HepG2 (cell line): ENCODE measurements at regions not wholly inside any gene's neighbourhood (a gene's known extent, or its start where the extent isn't known, plus 50 kb on each side); places are given as distances from the start of the nearest gene placed in this dataset.

ENCODE experiments used
- ATAC-seq: fragments of 200-7000 bp; cut with Tn5 transposase; 3 replicates; pipeline ENCODE4 v1.9.1; 2020; ENCODE audit warnings: mild to moderate bottlenecking, moderate library complexity
- BruUV-seq: library from RNA; stranded (reverse); fragments of 400-500 nt; replicated peaks from 2 replicates; lab custom pipeline; 2021; lab: Mats Ljungman, UMichigan
- CTCF ChIA-PET: fragments of 300-600 bp; formaldehyde crosslinking; extraction: SDS; loops from one replicate; lab custom pipeline; 2021; ENCODE audit warnings: low total read pairs, inconsistent platforms, low intra/inter-chr PET ratio; lab: Yijun Ruan, JAX
- POLR2A ChIA-PET: fragments of 350-600 bp; sonication (Branson Sonifier 250); formaldehyde crosslinking; loops from one replicate; lab custom pipeline; 2020; ENCODE audit warnings: antibody characterized with exemption, inconsistent platforms; lab: Yijun Ruan, JAX
- DNase-seq: peaks from one replicate; pipeline ENCODE4 v3.0.0-alpha.2; 2015; ENCODE audit warnings: low spot score
- FAIRE-seq: peaks from 3 replicates; lab custom pipeline; 2011; peaks lifted over from hg19 to GRCh38; lab: Jason Lieb, UNC
- H2AFZ ChIP-seq: one replicate; pipeline ENCODE4 v1.6.1; 2011; ENCODE audit warnings: low read length, inconsistent platforms
- H3K27ac ChIP-seq: fragments of 300-600 bp; 3 replicates; pipeline ENCODE4 v1.8.0; 2011; ENCODE audit warnings: mixed run types, mild to moderate bottlenecking, mixed read lengths, low read length, inconsistent platforms; ENCODE audit not compliant: insufficient read depth; ENCODE audit errors: extremely low read length
- H3K27me3 ChIP-seq, 2 experiments: fragments of 200-600 bp in 1 of 2; 2 replicates in 1 of 2; 3 replicates in 1 of 2; pipeline versions ENCODE4 v1.6.0 to v1.8.0; 2011; ENCODE audit warnings: low read length in 2 of 2, mild to moderate bottlenecking in 2 of 2, moderate library complexity in 2 of 2, inconsistent platforms in 1 of 2; ENCODE audit not compliant: insufficient read depth in 2 of 2, control insufficient read depth in 1 of 2
- H3K36me3 ChIP-seq, 2 experiments: fragments of 200-600 bp in 1 of 2; replicated peaks in 1 of 2; 2 replicates in 1 of 2; 3 replicates in 1 of 2; pipeline versions ENCODE4 v1.5.1 to v1.8.0; 2011; ENCODE audit warnings: low read length in 2 of 2, inconsistent platforms in 1 of 2; ENCODE audit not compliant: insufficient read depth in 2 of 2, control insufficient read depth in 1 of 2
- H3K4me1 ChIP-seq: 2 replicates; pipeline ENCODE4 v1.5.1; 2012; ENCODE audit warnings: low read length, inconsistent platforms; ENCODE audit not compliant: insufficient read depth
- H3K4me2 ChIP-seq: 2 replicates; pipeline ENCODE4 v1.6.0; 2011; ENCODE audit warnings: low read depth, low read length, inconsistent platforms
- H3K4me3 ChIP-seq, 3 experiments: fragments of 200-600 bp in 1 of 3; sonication (generic), shearing (Covaris generic) in 1 of 3; replicated peaks in 1 of 3; 2 replicates each; pipeline ENCODE4 v1.5.1; 2011 to 2016; ENCODE audit warnings: low read length in 3 of 3, inconsistent platforms in 2 of 3, low read depth in 2 of 3, mild to moderate bottlenecking in 2 of 3, control low read depth in 1 of 3, mixed read lengths in 1 of 3; ENCODE audit not compliant: insufficient read depth in 1 of 3
- H3K79me2 ChIP-seq: one replicate; pipeline ENCODE4 v1.6.1; 2011; ENCODE audit warnings: low read length, inconsistent platforms; ENCODE audit not compliant: insufficient read depth
- H3K9ac ChIP-seq: 2 replicates; pipeline ENCODE4 v1.6.0; 2011; ENCODE audit warnings: mild to moderate bottlenecking, low read depth, low read length, inconsistent platforms; ENCODE audit not compliant: insufficient read depth
- H3K9me3 ChIP-seq: 2 replicates; pipeline ENCODE4 v1.5.1; 2012; ENCODE audit warnings: mild to moderate bottlenecking, low read length
- H4K20me1 ChIP-seq: 2 replicates; pipeline ENCODE4 v1.6.0; 2011; ENCODE audit warnings: inconsistent platforms, mild to moderate bottlenecking, low read length, moderate library complexity; ENCODE audit not compliant: insufficient read depth
- GATAD2A ChIP-seq: IDR thresholded peaks from 2 replicates; pipeline ENCODE4 v1.6.1; 2016
- JARID2 ChIP-seq: sonication (generic); formaldehyde crosslinking; IDR thresholded peaks from 2 replicates; pipeline ENCODE4 v1.8.1; 2023; ENCODE audit warnings: missing genetic modification reagents, inconsistent platforms; ENCODE audit not compliant: insufficient replicate concordance
- KDM4B ChIP-seq: sonication (generic); formaldehyde crosslinking; IDR thresholded peaks from 2 replicates; pipeline ENCODE4 v1.4.0; 2020; ENCODE audit warnings: missing genetic modification reagents
- LRRFIP1 ChIP-seq: sonication (generic); formaldehyde crosslinking; conservative IDR thresholded peaks from 2 replicates; pipeline ENCODE4 v1.4.0; 2020; ENCODE audit warnings: missing genetic modification reagents
- TOPORS ChIP-seq: sonication (generic); formaldehyde crosslinking; IDR thresholded peaks from 2 replicates; pipeline ENCODE4 v1.8.0; 2023; ENCODE audit warnings: mild to moderate bottlenecking, missing genetic modification reagents
- TRIM22 ChIP-seq: fragments of 450-650 bp; IDR thresholded peaks from 2 replicates; pipeline ENCODE4 v1.6.1; 2017
- ZNF572 ChIP-seq: sonication (generic); formaldehyde crosslinking; IDR thresholded peaks from 2 replicates; pipeline ENCODE4 v1.5.1; 2020; ENCODE audit warnings: mild to moderate bottlenecking, missing genetic modification reagents
- ZNF782 ChIP-seq: sonication (generic); formaldehyde crosslinking; IDR thresholded peaks from 2 replicates; pipeline ENCODE4 v1.4.0; 2020; ENCODE audit warnings: missing genetic modification reagents, mild to moderate bottlenecking, borderline replicate concordance
- WGBS: methylation state at CpG from one replicate; pipeline ENCODE4 v1.1.6; 2017; ENCODE audit warnings: low lambda C conversion rate; 5-methylcytosine and 5-hydroxymethylcytosine counted together
- in situ Hi-C: cut with HindIII; loops from 2 replicates; pipeline ENCODE4 v1.10.0; 2017; ENCODE audit warnings: low pct_unique_long_range_greater_than_20kb; ENCODE audit not compliant: extremely low pct_ligation_motif_present
- intact Hi-C: fragments of 100-400 bp; cut with micrococcal nuclease; formaldehyde crosslinking; loops from one replicate; pipeline ENCODE4 v1.10.0; 2022; ENCODE audit not compliant: unreplicated experiment
- TF ChIP-seq, protein P1 (sequence below): sonication (generic); formaldehyde crosslinking; IDR thresholded peaks from 2 replicates; pipeline ENCODE4 v1.4.0; 2020; ENCODE audit warnings: low read depth, missing genetic modification reagents
- TF ChIP-seq, protein P2 (sequence below): sonication (generic); formaldehyde crosslinking; conservative IDR thresholded peaks from 2 replicates; pipeline ENCODE4 v1.5.0; 2020; ENCODE audit warnings: missing genetic modification reagents
- TF ChIP-seq, protein P3 (sequence below): sonication (generic); formaldehyde crosslinking; IDR thresholded peaks from 2 replicates; pipeline ENCODE4 v1.4.0; 2020; ENCODE audit warnings: missing genetic modification reagents

GRCh38 chr12:76631741-76632140 is 72.2 kb upstream of the OSBPL8 start:
- FAIRE-seq (no peak), DNase-seq (no peak), ATAC-seq (no peak)
- in situ Hi-C loops: no loop called here
- Histone ChIP-seq H3K4me2 (no peak overlapping the region), H3K27ac (no peak overlapping the region), H3K27me3 (no peaks in the 10 kb centered on the region), H3K9me3 (no peaks in the 10 kb centered on the region), H3K4me3 (no peak overlapping the region), H2AFZ (no peak overlapping the region), H3K9ac (no peak overlapping the region), H3K36me3 (no peaks in the 10 kb centered on the region), H3K4me1 (0 out of 2 replicates have a peak, but pooled peaks cover 4% of the 10 kb centered on the region), H3K79me2 (no peaks in the 10 kb centered on the region), H4K20me1 (no peaks in the 10 kb centered on the region)
- POLR2A ChIA-PET: no interaction called here
- intact Hi-C loops: no loop called here
- 17% methylated on average over 2 of the region's 2 CpGs for WGBS
- BruUV-seq: no TSS peak
- CTCF ChIA-PET: no interaction called here
- TF ChIP-seq TOPORS: no peak
- TF ChIP-seq, protein P1, sequence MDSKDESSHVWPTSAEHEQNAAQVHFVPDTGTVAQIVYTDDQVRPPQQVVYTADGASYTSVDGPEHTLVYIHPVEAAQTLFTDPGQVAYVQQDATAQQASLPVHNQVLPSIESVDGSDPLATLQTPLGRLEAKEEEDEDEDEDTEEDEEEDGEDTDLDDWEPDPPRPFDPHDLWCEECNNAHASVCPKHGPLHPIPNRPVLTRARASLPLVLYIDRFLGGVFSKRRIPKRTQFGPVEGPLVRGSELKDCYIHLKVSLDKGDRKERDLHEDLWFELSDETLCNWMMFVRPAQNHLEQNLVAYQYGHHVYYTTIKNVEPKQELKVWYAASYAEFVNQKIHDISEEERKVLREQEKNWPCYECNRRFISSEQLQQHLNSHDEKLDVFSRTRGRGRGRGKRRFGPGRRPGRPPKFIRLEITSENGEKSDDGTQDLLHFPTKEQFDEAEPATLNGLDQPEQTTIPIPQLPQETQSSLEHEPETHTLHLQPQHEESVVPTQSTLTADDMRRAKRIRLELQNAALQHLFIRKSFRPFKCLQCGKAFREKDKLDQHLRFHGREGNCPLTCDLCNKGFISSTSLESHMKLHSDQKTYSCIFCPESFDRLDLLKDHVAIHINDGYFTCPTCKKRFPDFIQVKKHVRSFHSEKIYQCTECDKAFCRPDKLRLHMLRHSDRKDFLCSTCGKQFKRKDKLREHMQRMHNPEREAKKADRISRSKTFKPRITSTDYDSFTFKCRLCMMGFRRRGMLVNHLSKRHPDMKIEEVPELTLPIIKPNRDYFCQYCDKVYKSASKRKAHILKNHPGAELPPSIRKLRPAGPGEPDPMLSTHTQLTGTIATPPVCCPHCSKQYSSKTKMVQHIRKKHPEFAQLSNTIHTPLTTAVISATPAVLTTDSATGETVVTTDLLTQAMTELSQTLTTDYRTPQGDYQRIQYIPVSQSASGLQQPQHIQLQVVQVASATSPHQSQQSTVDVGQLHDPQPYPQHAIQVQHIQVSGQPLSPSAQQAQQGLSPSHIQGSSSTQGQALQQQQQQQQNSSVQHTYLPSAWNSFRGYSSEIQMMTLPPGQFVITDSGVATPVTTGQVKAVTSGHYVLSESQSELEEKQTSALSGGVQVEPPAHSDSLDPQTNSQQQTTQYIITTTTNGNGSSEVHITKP (CRISPR knock-in tag): no peak
- no peak for TF ChIP-seq JARID2 (CRISPR knock-in tag)
- TF ChIP-seq, protein P2, sequence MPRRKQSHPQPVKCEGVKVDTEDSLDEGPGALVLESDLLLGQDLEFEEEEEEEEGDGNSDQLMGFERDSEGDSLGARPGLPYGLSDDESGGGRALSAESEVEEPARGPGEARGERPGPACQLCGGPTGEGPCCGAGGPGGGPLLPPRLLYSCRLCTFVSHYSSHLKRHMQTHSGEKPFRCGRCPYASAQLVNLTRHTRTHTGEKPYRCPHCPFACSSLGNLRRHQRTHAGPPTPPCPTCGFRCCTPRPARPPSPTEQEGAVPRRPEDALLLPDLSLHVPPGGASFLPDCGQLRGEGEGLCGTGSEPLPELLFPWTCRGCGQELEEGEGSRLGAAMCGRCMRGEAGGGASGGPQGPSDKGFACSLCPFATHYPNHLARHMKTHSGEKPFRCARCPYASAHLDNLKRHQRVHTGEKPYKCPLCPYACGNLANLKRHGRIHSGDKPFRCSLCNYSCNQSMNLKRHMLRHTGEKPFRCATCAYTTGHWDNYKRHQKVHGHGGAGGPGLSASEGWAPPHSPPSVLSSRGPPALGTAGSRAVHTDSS (CRISPR knock-in tag): no peak
- no peak for TF ChIP-seq GATAD2A (CRISPR knock-in tag)
- TF ChIP-seq, protein P3, sequence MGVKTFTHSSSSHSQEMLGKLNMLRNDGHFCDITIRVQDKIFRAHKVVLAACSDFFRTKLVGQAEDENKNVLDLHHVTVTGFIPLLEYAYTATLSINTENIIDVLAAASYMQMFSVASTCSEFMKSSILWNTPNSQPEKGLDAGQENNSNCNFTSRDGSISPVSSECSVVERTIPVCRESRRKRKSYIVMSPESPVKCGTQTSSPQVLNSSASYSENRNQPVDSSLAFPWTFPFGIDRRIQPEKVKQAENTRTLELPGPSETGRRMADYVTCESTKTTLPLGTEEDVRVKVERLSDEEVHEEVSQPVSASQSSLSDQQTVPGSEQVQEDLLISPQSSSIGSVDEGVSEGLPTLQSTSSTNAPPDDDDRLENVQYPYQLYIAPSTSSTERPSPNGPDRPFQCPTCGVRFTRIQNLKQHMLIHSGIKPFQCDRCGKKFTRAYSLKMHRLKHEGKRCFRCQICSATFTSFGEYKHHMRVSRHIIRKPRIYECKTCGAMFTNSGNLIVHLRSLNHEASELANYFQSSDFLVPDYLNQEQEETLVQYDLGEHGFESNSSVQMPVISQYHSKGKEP: no peak
- TF ChIP-seq ZNF572 (CRISPR knock-in tag): no peak
- no peak for TF ChIP-seq ZNF782 (CRISPR knock-in tag)
- no peak for TF ChIP-seq LRRFIP1 (CRISPR knock-in tag)
- no peak for TF ChIP-seq KDM4B (CRISPR knock-in tag)
- TF ChIP-seq TRIM22: no peak
